ENCODE measurements at regions not wholly inside any gene's neighbourhood (a gene's known extent, or its start where the extent isn't known, plus 50 kb on each side); places are given as distances from the start of the nearest gene placed in this dataset.

DNA sequence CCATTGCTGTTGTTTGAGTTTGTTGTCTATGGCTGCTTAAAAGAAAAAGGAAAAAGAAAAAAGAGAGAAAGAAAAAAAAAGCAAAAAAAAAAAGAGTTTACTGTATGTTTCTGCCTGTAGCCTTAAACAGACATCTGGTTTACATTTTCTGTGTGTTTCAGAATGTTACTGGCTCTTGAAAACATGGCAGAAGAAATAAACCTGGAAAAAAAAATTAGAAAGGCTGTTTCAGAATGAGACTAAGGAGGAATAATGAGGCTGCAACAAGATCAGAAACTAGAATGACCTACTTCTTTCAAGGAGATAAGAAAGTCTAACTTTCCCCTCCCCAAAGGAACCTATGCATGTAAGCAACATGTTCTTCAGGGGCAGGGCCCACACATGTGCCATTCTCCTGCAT lies 292.1 kb downstream of the DIPK2A start:
- TF ChIP-seq, protein P1, sequence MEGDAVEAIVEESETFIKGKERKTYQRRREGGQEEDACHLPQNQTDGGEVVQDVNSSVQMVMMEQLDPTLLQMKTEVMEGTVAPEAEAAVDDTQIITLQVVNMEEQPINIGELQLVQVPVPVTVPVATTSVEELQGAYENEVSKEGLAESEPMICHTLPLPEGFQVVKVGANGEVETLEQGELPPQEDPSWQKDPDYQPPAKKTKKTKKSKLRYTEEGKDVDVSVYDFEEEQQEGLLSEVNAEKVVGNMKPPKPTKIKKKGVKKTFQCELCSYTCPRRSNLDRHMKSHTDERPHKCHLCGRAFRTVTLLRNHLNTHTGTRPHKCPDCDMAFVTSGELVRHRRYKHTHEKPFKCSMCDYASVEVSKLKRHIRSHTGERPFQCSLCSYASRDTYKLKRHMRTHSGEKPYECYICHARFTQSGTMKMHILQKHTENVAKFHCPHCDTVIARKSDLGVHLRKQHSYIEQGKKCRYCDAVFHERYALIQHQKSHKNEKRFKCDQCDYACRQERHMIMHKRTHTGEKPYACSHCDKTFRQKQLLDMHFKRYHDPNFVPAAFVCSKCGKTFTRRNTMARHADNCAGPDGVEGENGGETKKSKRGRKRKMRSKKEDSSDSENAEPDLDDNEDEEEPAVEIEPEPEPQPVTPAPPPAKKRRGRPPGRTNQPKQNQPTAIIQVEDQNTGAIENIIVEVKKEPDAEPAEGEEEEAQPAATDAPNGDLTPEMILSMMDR (IDR thresholded peaks at IDR 0.05; ENCODE audit: unreplicated experiment), result no peak
- POLR2A ChIA-PET, result no interaction called here

DNA sequence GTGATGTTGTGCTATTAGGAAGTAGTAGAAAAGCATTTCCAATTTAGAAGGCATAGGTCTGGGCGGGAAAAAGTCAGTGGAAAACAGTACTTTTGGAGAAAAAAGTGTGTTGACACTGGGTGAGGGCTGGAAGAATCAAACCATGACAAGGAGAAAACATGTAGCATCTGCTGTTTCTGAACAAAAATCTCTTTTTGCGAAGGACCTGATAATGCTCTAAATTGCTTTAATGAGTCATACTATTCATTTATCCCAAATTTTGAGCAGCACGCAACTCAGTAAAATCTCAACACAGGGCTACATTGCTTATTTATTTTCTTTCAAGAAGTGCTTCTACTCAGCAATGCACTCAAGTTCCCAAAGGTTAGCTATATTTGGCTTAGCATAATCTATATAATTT lies 292.7 kb downstream of the DIPK2A start:
- POLR2A ChIA-PET, result no interaction called here

More for the DNA sequence above, 292.1 kb downstream of the DIPK2A start:
- Mint-ChIP-seq H3K4me1 (ENCODE audit: insufficient read depth, unreplicated experiment) (no peaks in the 10 kb centered on the region), H3K36me3 (ENCODE audit: insufficient read depth, unreplicated experiment) (no peaks in the 10 kb centered on the region), H3K4me3 (ENCODE audit: unreplicated experiment) (no peak overlapping the region), H3K27me3 (ENCODE audit: insufficient read depth, unreplicated experiment) (peaks cover 10% of the 10 kb centered on the region), H3K27ac (ENCODE audit: low read depth, unreplicated experiment) (no peak overlapping the region), H3K9me3 (ENCODE audit: unreplicated experiment) (no peaks in the 10 kb centered on the region)
- intact Hi-C loops (cut with micrococcal nuclease), result no loop called here
- no peak for DNase-seq (ENCODE audit: unreplicated experiment)
- CTCF ChIA-PET, result no interaction called here
- no TSS peak for BruUV-seq (replicated peaks)

DNA sequence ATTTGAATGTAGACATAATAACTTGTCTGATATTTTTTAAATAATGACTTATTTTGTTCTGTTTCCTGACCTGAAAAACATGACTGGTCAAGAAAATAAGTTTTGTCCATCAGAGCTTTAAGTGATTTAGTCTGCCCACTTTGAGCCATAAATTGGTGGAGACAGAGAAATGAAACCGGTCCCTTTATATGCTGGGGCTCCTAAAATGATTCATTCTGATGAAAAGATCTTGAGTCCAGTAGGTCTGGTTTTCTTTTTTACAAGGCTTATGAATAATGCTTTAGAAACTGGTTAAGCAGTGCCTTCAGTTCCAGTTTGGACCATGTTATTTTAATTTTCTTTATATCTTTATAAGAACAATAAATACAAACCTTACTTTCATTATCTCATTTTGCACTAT lies 293.2 kb downstream of the DIPK2A start:
- POLR2A ChIA-PET, result no interaction called here
- TF ChIP-seq, protein P1 (IDR thresholded peaks at IDR 0.05; ENCODE audit: unreplicated experiment), result no peak
- no peaks in the 10 kb centered on the region for H3K4me1 Mint-ChIP-seq (ENCODE audit: insufficient read depth, unreplicated experiment)
- H3K9me3 Mint-ChIP-seq (ENCODE audit: unreplicated experiment), result no peaks in the 10 kb centered on the region
- CTCF ChIA-PET, result interaction anchor here (0.7 kb wide), 1 partner anchor 291 kb away, joined by 3 read pairs; no protein-coding TSS in a partner anchor
- intact Hi-C loops (cut with micrococcal nuclease), result no loop called here
- no TSS peak for BruUV-seq (replicated peaks)
- H3K27ac Mint-ChIP-seq (ENCODE audit: low read depth, unreplicated experiment), result no peak overlapping the region
- H3K27me3 Mint-ChIP-seq (ENCODE audit: insufficient read depth, unreplicated experiment), result no peaks in the 10 kb centered on the region
- H3K36me3 Mint-ChIP-seq (ENCODE audit: insufficient read depth, unreplicated experiment), result no peaks in the 10 kb centered on the region
- DNase-seq (ENCODE audit: unreplicated experiment), result no peak
- no peak overlapping the region for H3K4me3 Mint-ChIP-seq (ENCODE audit: unreplicated experiment)

More for the DNA sequence above, 292.7 kb downstream of the DIPK2A start:
- CTCF ChIA-PET, result interaction anchor here (0.7 kb wide), 1 partner anchor 291 kb away, joined by 3 read pairs; no protein-coding TSS in a partner anchor
- BruUV-seq (replicated peaks), result no TSS peak
- peaks cover 4% of the 10 kb centered on the region for H3K27me3 Mint-ChIP-seq (ENCODE audit: insufficient read depth, unreplicated experiment)
- H3K9me3 Mint-ChIP-seq (ENCODE audit: unreplicated experiment), result no peaks in the 10 kb centered on the region
- TF ChIP-seq, protein P1 (IDR thresholded peaks at IDR 0.05; ENCODE audit: unreplicated experiment), result no peak
- no peaks in the 10 kb centered on the region for H3K36me3 Mint-ChIP-seq (ENCODE audit: insufficient read depth, unreplicated experiment)
- no peak overlapping the region for H3K4me3 Mint-ChIP-seq (ENCODE audit: unreplicated experiment)
- H3K27ac Mint-ChIP-seq (ENCODE audit: low read depth, unreplicated experiment), result no peak overlapping the region
- no peaks in the 10 kb centered on the region for H3K4me1 Mint-ChIP-seq (ENCODE audit: insufficient read depth, unreplicated experiment)
- intact Hi-C loops (cut with micrococcal nuclease), result no loop called here
- no peak for DNase-seq (ENCODE audit: unreplicated experiment)

DNA sequence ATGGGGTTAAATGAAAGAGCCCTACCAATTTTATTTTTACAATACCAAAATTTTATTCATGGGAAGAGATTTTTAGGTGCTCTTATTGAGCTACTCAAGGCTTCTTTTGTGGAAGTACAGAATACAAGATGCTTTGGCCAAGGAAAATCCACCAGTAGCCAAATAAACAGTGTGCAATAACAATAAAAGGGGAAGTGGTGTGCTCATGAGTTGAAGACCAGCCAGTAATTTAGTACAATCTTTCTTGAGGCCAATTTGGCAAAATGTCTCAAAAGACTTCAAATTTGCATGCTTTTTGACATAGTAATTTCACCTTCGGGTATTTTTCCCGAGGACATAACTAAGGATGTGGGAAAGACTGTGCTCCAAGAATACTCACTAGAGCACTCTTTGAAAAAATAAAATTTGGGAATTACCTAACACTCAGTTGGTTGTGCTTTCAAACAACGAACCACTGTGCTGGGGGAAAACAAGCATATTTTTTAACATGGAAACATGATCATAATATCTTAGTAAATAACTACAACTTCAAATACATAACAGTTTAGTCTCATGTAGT lies 294.0 kb downstream of the DIPK2A start:
- no peaks in the 10 kb centered on the region for H3K4me1 Mint-ChIP-seq (ENCODE audit: insufficient read depth, unreplicated experiment)
- TF ChIP-seq, protein P1 (IDR thresholded peaks at IDR 0.05; ENCODE audit: unreplicated experiment), result no peak
- H3K27me3 Mint-ChIP-seq (ENCODE audit: insufficient read depth, unreplicated experiment), result no peaks in the 10 kb centered on the region
- no TSS peak for BruUV-seq (replicated peaks)
- ChIA-PET CTCF (interaction anchor here (2.1 kb wide), 1 partner anchor 13 kb away, joined by 7 read pairs; no protein-coding TSS in a partner anchor), POLR2A (no interaction called here)
- DNase-seq (ENCODE audit: unreplicated experiment), result no peak
- H3K36me3 Mint-ChIP-seq (ENCODE audit: insufficient read depth, unreplicated experiment), result no peaks in the 10 kb centered on the region
- H3K27ac Mint-ChIP-seq (ENCODE audit: low read depth, unreplicated experiment), result no peak overlapping the region
- intact Hi-C loops (cut with micrococcal nuclease), result no loop called here
- H3K9me3 Mint-ChIP-seq (ENCODE audit: unreplicated experiment), result no peaks in the 10 kb centered on the region
- H3K4me3 Mint-ChIP-seq (ENCODE audit: unreplicated experiment), result no peak overlapping the region
